GM19351 (cell line): ENCODE measurements at regions not wholly inside any gene's neighbourhood (a gene's known extent, or its start where the extent isn't known, plus 50 kb on each side); places are given as distances from the start of the nearest gene placed in this dataset.
"Not testable (repeated sequence)": the region's sequence is repeated elsewhere in the genome, so short reads cannot be mapped to it uniquely, and the experiment has no call there.

Experiments
- ATAC-seq: cut with Tn5 transposase; IDR thresholded peaks from one replicate; pipeline ENCODE4 v1.9.1; 2021; ENCODE audit warnings: mild to moderate bottlenecking, moderate library complexity; ENCODE audit not compliant: unreplicated experiment

DNA sequence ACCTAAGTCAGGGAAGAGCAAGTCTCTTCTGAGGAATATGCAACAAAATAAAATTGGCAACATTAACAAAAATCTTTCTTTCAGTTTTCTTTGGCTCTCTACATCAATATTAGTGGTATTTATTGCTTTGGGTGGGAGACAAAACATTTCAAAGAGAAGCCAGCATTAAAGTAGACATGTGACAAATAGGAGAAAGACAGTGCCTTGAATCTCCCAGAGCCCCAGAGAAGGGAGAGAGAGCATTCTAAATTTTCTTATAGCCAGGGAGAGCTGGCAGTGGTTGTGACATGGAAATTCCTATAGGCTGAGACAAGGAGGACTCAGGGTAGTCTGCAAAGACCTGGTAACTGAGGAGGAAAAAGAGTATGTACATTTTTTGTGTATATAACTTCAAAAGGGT is 79.4 kb upstream of the NREP start:
- no peak for ATAC-seq

DNA sequence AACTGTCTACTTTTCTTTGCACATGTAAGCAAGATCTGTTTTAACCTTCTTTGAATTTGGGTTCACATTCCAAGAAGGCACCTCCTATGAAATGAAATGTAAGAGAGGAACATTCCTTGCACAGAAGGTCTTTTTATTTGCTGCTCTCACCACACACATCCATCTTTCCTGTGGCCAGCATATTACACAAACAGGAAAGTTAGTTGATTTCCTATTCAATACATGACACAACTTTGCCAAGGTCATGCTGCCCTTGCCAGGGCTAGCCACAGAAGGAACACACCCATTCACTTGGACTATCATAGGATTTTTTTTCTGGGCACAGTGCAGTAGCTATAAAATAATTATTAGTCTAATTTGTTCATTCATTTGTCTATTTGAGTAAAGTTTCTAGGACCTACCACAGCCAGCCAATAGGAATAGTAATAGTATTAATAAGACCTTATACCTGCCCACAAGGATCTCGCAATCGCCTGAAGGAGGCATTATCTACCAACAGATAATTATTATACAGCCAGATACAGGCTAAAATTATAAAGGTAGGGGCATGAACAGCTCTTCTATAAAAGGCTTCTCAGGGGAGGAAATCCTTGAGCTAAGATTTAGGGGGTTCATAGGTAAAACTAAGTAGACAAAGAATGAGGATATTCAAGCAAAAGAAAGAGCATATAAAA is 78.1 kb upstream of the NREP start:
- ATAC-seq, result no peak

DNA sequence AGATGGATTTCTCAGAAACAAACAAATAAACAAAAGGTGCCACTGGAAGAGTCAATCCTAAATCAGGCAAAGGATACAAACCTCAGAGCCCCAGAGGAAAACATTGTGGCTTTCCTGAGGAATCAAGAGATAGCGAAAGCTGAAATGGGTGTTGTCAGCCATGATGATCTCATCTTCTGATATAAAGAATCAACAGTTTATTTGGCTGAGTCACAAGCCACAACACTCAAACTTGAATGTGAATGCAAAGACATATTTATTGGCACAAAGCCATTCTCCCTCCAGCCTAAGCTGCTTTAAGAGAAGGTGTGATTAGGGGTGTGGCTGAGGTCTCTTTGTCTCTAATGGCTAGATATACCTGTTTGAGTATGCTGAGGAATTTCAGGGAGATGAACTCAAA is 73.3 kb upstream of the NREP start:
- no peak for ATAC-seq

DNA sequence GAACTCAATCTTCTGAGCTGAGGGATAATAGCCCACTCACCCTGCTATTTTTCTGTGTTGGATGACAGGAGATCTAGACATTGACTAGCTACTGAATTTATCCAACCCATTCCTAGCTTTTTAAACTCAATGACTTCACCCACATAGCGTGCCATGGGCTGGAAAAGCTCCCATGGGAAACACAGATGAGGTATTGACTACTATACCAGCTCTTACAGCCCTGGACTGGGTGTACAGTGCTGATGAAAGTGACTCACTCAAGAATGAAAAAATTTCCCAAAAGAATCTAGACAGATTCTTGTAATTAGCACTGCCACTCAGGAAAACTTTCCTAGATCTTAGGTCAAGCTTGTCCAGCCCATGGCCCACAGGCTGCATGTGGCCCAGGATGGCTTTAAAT is 72.7 kb upstream of the NREP start:
- ATAC-seq, result no peak

DNA sequence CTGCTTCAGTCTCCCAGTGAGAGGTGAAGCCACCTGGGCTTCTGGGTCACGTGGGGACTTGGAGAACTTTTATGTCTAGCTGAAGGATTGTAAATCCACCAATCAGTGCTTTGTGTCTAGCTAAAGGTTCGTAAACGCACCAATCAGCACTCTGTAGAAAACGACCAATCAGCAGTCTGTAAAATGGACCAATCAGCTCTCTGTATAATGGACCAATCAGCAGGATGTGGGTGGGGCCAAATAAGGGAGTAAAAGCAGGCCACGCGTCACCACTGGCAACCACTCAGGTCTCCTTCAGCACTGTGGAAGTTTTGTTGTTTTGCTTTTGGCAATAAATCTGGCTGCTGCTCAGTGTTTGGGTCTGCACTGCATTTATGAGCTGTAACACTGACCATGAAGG is 69.1 kb upstream of the NREP start:
- ATAC-seq, result no peak

DNA sequence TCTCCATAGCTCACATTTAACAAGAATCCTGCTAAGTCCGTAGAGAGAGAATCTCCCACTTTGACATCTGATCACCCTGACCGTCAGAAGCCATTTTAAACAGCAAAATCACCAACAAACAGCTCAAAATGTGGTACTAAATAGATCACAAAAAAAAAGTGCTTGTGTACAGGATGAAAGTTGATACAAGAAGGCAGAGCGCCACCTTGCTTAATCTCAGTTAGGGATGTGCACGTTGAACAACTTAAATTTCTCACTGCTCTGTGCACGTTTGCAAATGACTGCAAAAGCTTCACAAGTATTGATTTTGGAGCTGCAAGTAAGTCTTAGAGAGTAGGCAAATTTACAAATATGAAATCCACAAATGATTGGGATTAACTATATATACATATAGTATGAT is 63.1 kb upstream of the NREP start:
- ATAC-seq, result no peak

DNA sequence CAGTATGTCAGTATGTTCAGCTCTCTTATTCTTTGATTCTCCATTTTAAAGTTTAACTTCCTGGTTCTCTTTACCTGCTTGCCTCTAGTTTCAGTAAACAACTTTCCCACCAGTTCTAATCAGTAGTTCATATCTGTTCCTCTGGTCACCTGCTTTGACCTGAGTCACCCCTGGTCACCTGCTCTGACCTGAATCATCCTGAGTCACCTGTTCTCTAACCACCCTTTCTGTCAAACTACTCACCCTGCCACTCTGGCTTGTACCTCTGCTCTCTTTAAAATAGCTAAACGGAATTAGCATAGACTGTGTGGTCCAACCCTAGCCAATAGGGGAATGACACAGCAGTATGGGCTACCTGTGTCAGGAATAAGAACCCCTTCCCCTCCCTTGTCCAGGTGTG is 62.0 kb upstream of the NREP start:
- ATAC-seq, result not testable (repeated sequence)

DNA sequence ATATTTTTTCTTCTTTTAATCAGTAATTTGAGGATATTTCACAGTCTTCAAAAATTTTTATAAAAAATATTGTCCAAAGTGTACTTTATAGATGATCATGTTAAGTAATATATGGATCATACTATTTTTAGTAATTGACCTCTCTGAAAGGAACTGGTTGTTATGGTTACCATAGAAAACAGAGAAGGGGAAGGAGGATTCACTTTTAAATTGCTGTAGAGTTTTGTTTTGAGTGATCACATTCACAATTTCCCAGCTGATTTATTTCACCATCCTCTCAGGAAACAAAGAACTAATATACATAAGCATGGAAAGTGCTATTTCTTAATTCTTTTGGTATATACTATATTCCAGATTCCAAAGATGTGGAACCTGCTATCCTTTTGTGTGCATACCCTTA is 56.5 kb upstream of the NREP start:
- no peak for ATAC-seq

DNA sequence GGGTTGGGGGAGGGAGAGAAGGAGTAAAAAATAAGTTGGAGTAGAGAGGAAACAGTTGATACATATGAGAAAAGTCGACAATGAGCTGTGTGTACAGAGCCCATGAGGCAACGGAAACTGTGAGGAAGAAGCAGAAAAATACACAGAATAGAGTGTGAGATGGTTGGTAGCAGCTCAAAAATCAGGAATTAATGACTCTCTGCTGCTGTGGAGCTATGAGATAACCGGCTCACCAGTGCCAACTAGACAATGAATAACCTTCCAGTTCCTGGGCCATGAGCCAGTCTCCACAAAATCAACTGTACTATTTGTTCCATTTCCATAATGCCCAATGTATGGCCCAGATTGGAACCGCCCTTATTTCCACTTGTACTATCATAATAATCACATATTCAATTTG is 53.1 kb upstream of the NREP start:
- ATAC-seq, result no peak
